Tibial nerve (tissue), 3 donors: ENCODE measurements at regions not wholly inside any gene's neighbourhood (a gene's known extent, or its start where the extent isn't known, plus 50 kb on each side); places are given as distances from the start of the nearest gene placed in this dataset.

ENCODE experiments used
- CTCF ChIP-seq, 5 experiments: fragments of 200-600 bp in 3 of 5; fragments of 450-650 bp in 2 of 5; sonication (generic) in 3 of 5; IDR thresholded peaks; one replicate each; pipeline ENCODE4 v1.5.1; 2016 to 2019; ENCODE audit warnings: antibody characterized with exemption in 5 of 5, mild to moderate bottlenecking in 3 of 5, moderate library complexity in 2 of 5
- POLR2A ChIP-seq, 2 donors: fragments of 450-650 bp; IDR thresholded peaks; one replicate each; pipeline ENCODE4 v1.6.1; 2017; ENCODE audit warnings: antibody characterized with exemption in 2 of 2, mild to moderate bottlenecking in 2 of 2, moderate library complexity in 2 of 2

- TF ChIP-seq CTCF (IDR thresholded peaks at IDR 0.05): no peak
- no peak for TF ChIP-seq POLR2A (IDR thresholded peaks at IDR 0.05)
These were observed 212.7 kb upstream of the SAMSN1 start for GRCh38 chr21:14758849-14759248.
